ENCODE measurements at regions not wholly inside any gene's neighbourhood (a gene's known extent, or its start where the extent isn't known, plus 50 kb on each side); places are given as distances from the start of the nearest gene placed in this dataset.

- TF ChIP-seq HDGF (IDR thresholded peaks at IDR 0.05; ENCODE audit: borderline replicate concordance) (no peak), NFRKB (IDR thresholded peaks at IDR 0.05) (no peak), SUZ12 (IDR thresholded peaks at IDR 0.05) (no peak), FOXA1 (IDR thresholded peaks at IDR 0.05) (no peak)
Observed at GRCh38 chr11:109859045-109859724, 234.0 kb upstream of the ZC3H12C start.
